ENCODE measurements at regions not wholly inside any gene's neighbourhood (a gene's known extent, or its start where the extent isn't known, plus 50 kb on each side); places are given as distances from the start of the nearest gene placed in this dataset.

GRCh38 chr15:37618353-37618752 is 316.1 kb upstream of the TMCO5A start:
- no peaks in the 10 kb centered on the region for H3K27me3 ChIP-seq (ENCODE audit: control insufficient read depth, insufficient read depth, low read length)
- H3K36me3 ChIP-seq (replicated peaks; ENCODE audit: control insufficient read depth, insufficient read depth, low read length): no peaks in the 10 kb centered on the region
- no peak overlapping the region for H3K4me3 ChIP-seq (ENCODE audit: insufficient read depth, low read depth, low read length)
- DNase-seq: no peak

GRCh38 chr15:37619358-37620042 is 314.9 kb upstream of the TMCO5A start:
- Histone ChIP-seq H3K4me3 (ENCODE audit: insufficient read depth, low read depth, low read length) (no peak overlapping the region), H3K27me3 (ENCODE audit: control insufficient read depth, insufficient read depth, low read length) (no peaks in the 10 kb centered on the region), H3K36me3 (replicated peaks; ENCODE audit: control insufficient read depth, insufficient read depth, low read length) (no peaks in the 10 kb centered on the region)
- no peak for DNase-seq

- Histone ChIP-seq H3K27me3 (ENCODE audit: control insufficient read depth, insufficient read depth, low read length) (no peaks in the 10 kb centered on the region), H3K36me3 (replicated peaks; ENCODE audit: control insufficient read depth, insufficient read depth, low read length) (no peaks in the 10 kb centered on the region), H3K4me3 (ENCODE audit: insufficient read depth, low read depth, low read length) (no peak overlapping the region)
- no peak for DNase-seq
These were observed 308.9 kb upstream of the TMCO5A start for GRCh38 chr15:37625576-37625975.

- H3K36me3 ChIP-seq (replicated peaks; ENCODE audit: control insufficient read depth, insufficient read depth, low read length): no peaks in the 10 kb centered on the region
- H3K27me3 ChIP-seq (ENCODE audit: control insufficient read depth, insufficient read depth, low read length): no peaks in the 10 kb centered on the region
- DNase-seq: no peak
- no peak overlapping the region for H3K4me3 ChIP-seq (ENCODE audit: insufficient read depth, low read depth, low read length)
These were observed 305.9 kb upstream of the TMCO5A start for GRCh38 chr15:37628507-37628906.

- Histone ChIP-seq H3K27me3 (ENCODE audit: control insufficient read depth, insufficient read depth, low read length) (no peaks in the 10 kb centered on the region), H3K36me3 (replicated peaks; ENCODE audit: control insufficient read depth, insufficient read depth, low read length) (no peaks in the 10 kb centered on the region), H3K4me3 (ENCODE audit: insufficient read depth, low read depth, low read length) (no peak overlapping the region)
- DNase-seq: no peak
These were observed 297.7 kb upstream of the TMCO5A start for GRCh38 chr15:37636736-37637135.

GRCh38 chr15:37638116-37638515 is 296.3 kb upstream of the TMCO5A start:
- H3K4me3 ChIP-seq (ENCODE audit: insufficient read depth, low read depth, low read length): no peak overlapping the region
- no peaks in the 10 kb centered on the region for H3K27me3 ChIP-seq (ENCODE audit: control insufficient read depth, insufficient read depth, low read length)
- no peak for DNase-seq

GRCh38 chr15:37638691-37639090 is 295.7 kb upstream of the TMCO5A start:
- DNase-seq: no peak
- H3K36me3 ChIP-seq (replicated peaks; ENCODE audit: control insufficient read depth, insufficient read depth, low read length): no peaks in the 10 kb centered on the region
- no peaks in the 10 kb centered on the region for H3K27me3 ChIP-seq (ENCODE audit: control insufficient read depth, insufficient read depth, low read length)
- H3K4me3 ChIP-seq (ENCODE audit: insufficient read depth, low read depth, low read length): no peak overlapping the region

More at GRCh38 chr15:37638116-37638515, 296.3 kb upstream of the TMCO5A start:
- H3K36me3 ChIP-seq (replicated peaks; ENCODE audit: control insufficient read depth, insufficient read depth, low read length): no peaks in the 10 kb centered on the region

GRCh38 chr15:37652646-37653417 is 281.6 kb upstream of the TMCO5A start:
- H3K36me3 ChIP-seq (replicated peaks; ENCODE audit: control insufficient read depth, insufficient read depth, low read length): no peaks in the 10 kb centered on the region
- no peak for DNase-seq
- no peak overlapping the region for H3K4me3 ChIP-seq (ENCODE audit: insufficient read depth, low read depth, low read length)
- H3K27me3 ChIP-seq (ENCODE audit: control insufficient read depth, insufficient read depth, low read length): no peaks in the 10 kb centered on the region

- no peaks in the 10 kb centered on the region for H3K27me3 ChIP-seq (ENCODE audit: control insufficient read depth, insufficient read depth, low read length)
- H3K4me3 ChIP-seq (ENCODE audit: insufficient read depth, low read depth, low read length): no peak overlapping the region
- DNase-seq: no peak
- H3K36me3 ChIP-seq (replicated peaks; ENCODE audit: control insufficient read depth, insufficient read depth, low read length): no peaks in the 10 kb centered on the region
These were observed 256.3 kb upstream of the TMCO5A start for GRCh38 chr15:37678124-37678523.

GRCh38 chr15:37679627-37680026 is 254.8 kb upstream of the TMCO5A start:
- H3K27me3 ChIP-seq (ENCODE audit: control insufficient read depth, insufficient read depth, low read length): no peaks in the 10 kb centered on the region
- no peak overlapping the region for H3K4me3 ChIP-seq (ENCODE audit: insufficient read depth, low read depth, low read length)
- H3K36me3 ChIP-seq (replicated peaks; ENCODE audit: control insufficient read depth, insufficient read depth, low read length): no peaks in the 10 kb centered on the region
- DNase-seq: no peak

- no peaks in the 10 kb centered on the region for H3K36me3 ChIP-seq (replicated peaks; ENCODE audit: control insufficient read depth, insufficient read depth, low read length)
- no peak overlapping the region for H3K4me3 ChIP-seq (ENCODE audit: insufficient read depth, low read depth, low read length)
- peak; percentile 7 for DNase-seq
- no peaks in the 10 kb centered on the region for H3K27me3 ChIP-seq (ENCODE audit: control insufficient read depth, insufficient read depth, low read length)
These were observed 252.1 kb upstream of the TMCO5A start for GRCh38 chr15:37682304-37682703.

GRCh38 chr15:37691911-37692310 is 242.5 kb upstream of the TMCO5A start:
- H3K4me3 ChIP-seq (ENCODE audit: insufficient read depth, low read depth, low read length): no peak overlapping the region
- no peak for DNase-seq
- H3K36me3 ChIP-seq (replicated peaks; ENCODE audit: control insufficient read depth, insufficient read depth, low read length): no peaks in the 10 kb centered on the region
- no peaks in the 10 kb centered on the region for H3K27me3 ChIP-seq (ENCODE audit: control insufficient read depth, insufficient read depth, low read length)

GRCh38 chr15:37693926-37694325 is 240.5 kb upstream of the TMCO5A start:
- Histone ChIP-seq H3K36me3 (replicated peaks; ENCODE audit: control insufficient read depth, insufficient read depth, low read length) (no peaks in the 10 kb centered on the region), H3K4me3 (ENCODE audit: insufficient read depth, low read depth, low read length) (no peak overlapping the region), H3K27me3 (ENCODE audit: control insufficient read depth, insufficient read depth, low read length) (no peaks in the 10 kb centered on the region)
- DNase-seq: no peak

GRCh38 chr15:37695719-37696118 is 238.7 kb upstream of the TMCO5A start:
- no peak overlapping the region for H3K4me3 ChIP-seq (ENCODE audit: insufficient read depth, low read depth, low read length)
- DNase-seq: no peak
- no peaks in the 10 kb centered on the region for H3K36me3 ChIP-seq (replicated peaks; ENCODE audit: control insufficient read depth, insufficient read depth, low read length)
- H3K27me3 ChIP-seq (ENCODE audit: control insufficient read depth, insufficient read depth, low read length): no peaks in the 10 kb centered on the region

GRCh38 chr15:37698679-37699078 is 235.8 kb upstream of the TMCO5A start:
- no peak for DNase-seq
- Histone ChIP-seq H3K36me3 (replicated peaks; ENCODE audit: control insufficient read depth, insufficient read depth, low read length) (no peaks in the 10 kb centered on the region), H3K27me3 (ENCODE audit: control insufficient read depth, insufficient read depth, low read length) (no peaks in the 10 kb centered on the region), H3K4me3 (ENCODE audit: insufficient read depth, low read depth, low read length) (no peak overlapping the region)
